HG02840 (cell line): ENCODE measurements at regions not wholly inside any gene's neighbourhood (a gene's known extent, or its start where the extent isn't known, plus 50 kb on each side); places are given as distances from the start of the nearest gene placed in this dataset.

Experiments used
- ATAC-seq: cut with Tn5 transposase; IDR thresholded peaks from one replicate; pipeline ENCODE4 v1.9.1; 2021; ENCODE audit warnings: mild to moderate bottlenecking, moderate library complexity, moderate number of reproducible peaks; ENCODE audit not compliant: unreplicated experiment, low FRiP score

DNA sequence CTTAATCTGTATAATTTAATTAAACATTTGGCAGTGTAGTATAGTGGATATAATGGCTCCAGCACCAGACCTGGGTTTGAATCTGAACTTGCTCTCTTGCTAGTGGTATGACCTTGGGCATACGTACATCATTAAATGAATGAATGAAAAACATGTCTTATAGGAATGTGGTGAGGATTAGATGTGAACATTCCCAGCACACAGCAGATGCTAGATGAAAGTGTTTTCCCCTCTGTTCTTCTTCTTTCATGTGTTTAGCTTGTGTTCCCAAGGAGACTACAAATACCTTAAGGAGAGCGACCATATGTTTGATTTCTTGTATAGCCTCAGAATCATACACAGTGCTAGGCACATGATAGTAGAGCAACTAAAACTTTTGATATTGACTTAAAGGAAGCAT lies 56.5 kb downstream of the CT47B1 start:
- no peak for ATAC-seq

GRCh38 chrX:120813982-120814381 lies 61.7 kb downstream of the CT47B1 start:
- no peak for ATAC-seq

DNA sequence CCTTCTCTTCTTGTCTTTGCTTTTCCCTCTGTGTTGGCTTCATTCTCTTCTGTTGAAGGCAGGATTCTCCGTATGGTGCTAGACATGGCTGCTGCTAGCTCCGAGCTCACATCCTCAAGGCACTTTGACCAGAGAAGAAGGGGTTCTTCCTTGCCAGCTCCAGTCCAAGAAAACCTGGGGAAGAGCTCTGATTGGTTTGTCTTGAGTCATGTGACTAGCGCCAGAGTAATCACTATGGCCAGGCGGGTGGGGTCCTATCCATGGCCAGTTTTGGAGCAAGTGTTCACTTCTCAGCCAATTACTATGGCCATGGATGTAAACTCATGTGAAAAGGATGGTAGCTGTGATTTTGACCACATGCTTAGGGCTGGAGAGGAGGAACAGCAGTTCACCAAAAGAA lies 74.2 kb downstream of the CT47B1 start:
- no peak for ATAC-seq

- no peak for ATAC-seq
Measured at GRCh38 chrX:120797188-120797851, 78.3 kb downstream of the CT47B1 start.

DNA sequence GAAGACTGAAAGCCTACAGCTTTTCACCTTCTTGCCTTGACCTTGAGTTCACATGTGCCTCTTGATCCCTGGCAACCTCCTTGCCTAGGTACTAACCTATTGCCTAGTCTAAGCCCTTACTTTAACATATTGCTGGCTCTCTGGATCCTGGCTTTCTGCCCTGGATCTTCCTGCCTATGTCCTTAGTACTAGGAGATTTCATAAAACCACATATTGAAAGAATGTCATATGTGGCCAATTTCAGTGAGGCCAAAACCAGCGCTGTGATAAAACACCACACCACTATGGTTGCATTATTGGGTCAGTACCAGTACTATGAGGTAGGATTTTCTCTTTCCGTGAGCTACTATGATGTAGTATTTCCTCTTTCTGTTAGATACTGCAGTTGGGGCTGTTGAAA lies 80.4 kb downstream of the CT47B1 start:
- no peak for ATAC-seq

DNA sequence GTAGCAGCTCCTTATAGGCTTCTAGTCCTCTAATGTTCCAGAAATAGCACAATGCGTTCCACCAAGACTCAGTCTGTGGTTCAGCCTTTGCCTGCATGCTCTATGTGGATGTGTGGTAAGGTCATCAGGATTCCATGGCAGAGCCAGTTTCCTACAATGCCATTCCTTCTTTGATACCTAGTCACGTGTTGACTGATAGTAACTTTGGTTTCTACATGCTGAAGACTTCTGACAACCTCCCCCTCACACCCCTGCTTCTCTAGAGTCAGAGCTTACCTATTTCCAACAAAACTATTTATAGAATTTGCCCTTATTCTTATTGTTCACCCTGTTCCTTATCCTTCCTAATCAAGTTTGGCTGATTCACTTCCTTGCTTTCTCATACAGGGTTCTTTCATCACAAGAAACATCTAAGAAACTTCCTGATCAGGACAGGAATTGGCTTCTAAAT lies 81.1 kb downstream of the CT47B1 start:
- ATAC-seq, result no peak

DNA sequence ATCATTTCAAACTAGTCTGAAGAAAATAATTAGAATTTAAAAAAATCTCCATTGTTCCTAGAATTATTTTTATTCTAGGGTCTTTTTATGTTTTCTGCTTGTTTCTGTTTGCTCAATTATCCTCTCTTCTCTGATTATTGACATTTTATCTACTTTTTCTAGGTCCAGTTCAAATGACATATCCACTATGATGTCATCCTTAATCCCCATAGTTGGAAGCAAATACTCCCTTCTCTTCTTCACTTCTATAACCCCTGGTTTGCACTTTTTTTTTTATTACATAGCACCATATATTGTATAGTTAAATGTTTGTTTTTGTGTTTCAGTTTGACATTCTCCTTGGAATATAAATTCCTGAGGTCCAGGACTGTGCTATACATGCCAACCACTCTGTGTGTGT lies 82.6 kb downstream of the CT47B1 start:
- no peak for ATAC-seq

DNA sequence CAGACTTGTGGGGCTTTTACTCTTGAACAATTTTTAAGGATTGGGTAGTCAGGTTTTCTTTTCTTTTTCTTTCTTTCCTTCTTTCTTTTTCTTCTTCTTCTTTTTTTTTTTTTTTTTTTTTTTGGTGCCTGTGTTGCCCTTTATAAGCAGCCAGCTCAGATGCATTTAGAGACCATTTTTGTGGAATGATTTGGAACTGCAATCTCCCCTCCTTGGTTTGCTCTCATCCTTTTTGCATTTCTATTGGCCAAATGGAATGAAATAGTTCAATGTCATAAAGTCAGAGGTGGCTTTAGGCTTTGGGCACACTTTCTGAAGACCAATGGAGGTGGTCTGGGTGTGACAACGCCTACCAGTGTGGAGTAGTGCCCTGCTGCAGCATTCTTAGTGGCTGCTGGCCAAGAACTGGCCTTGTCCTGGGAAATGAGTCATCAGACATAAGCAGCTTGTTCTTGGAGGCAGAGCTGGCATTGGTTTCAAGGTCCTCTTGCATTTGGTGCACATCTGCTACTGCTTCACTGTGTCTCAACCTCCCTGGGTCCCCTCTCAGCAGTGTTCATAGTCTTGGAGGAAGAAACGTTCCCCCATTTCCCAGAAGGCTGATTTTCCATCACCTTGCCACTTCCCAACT lies 84.5 kb downstream of the CT47B1 start:
- no peak for ATAC-seq

DNA sequence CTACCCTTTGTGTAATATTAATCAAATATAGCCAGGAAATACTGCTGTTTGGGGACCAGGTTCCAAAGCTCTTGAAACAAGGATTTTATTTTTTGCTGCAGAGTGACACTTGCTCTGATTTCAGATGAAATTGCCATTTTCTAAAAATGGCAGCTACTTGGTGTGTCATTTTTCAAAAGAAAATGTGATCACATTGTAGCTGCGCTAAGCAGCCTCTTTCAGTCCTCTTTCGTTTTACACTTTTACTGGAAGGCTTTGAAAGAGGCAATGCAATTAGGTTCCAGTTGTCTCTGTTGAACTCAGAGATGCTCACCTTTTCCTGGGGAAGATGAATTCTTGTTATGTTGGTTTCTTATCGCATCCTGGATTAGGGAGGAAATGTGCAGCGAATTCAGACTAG lies 85.1 kb downstream of the CT47B1 start:
- no peak for ATAC-seq

DNA sequence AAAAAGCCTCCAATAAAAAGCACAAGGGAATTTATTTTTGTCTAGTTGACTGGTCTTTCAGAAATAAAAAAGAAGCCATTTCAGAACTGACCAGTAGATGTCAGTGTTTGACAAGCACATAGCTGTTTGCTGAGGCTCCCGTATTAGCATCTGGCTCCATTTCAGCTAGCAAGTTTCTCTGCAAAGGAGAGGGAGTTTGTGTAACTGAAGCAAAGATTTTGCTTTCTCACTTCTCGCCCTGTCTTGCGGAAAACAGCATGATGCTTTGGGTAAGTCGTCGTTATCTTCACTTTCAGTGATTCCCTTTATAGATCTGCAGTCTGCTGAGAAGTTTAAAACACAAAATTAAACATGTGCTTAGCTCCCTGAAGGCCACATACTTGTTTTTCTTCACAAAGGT lies 85.5 kb downstream of the CT47B1 start:
- peak; percentile 59 for ATAC-seq

DNA sequence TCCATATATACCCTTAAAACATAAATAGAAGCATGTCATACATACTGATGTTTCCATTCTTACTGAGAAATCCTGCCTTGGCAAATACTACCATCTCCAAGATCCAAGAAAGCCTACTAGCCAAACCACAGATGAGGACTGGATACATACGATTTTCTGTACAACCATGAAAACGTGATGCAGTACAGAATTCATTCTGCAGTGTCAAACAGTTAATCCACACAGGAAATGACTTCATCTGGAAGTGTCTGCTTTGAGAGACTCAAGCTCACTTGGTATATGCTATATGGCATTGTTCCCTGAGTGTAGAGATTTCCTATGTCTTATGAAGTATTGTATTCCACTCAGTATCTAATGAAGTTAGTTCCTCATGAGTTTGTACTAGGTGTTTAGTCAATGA lies 94.3 kb downstream of the CT47B1 start:
- no peak for ATAC-seq

DNA sequence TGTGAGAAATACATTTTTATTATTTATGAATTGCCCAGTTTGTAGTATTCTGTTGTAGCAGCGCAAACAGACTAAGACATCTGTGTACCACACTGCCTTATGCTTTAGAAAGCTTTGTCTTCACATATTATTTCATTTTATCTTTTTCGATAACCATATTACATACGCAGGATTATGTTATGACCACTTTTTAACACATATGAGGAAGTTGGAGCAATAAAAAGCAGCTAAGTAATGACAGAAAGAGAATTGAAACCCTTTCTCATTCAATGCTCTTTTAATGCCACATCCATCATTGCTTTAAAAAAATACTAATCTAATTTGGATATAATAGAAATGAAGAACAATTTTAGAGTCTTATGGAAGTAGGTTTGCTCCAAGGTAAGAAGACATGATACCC lies 99.7 kb downstream of the CT47B1 start:
- ATAC-seq, result no peak

GRCh38 chrX:120774606-120775005 lies 101.1 kb downstream of the CT47B1 start:
- ATAC-seq, result no peak

DNA sequence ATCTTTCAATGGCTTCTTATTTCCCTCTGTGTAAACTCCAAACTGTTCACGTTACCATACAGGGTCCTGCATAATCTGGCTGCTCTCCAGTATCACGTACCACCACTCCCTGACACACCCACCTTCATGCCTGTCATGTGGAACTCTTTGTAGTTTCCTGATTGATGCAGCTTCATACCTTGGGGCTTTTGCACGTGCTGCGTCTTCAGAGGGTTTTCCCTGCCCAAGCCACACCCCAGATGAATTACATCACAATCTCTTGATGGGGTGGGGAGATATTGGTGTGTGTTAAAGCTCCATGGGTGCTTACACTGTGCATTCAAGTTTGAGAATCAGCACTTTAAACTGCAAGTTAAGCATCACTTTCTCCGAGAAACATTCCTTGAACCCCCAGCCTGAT lies 101.9 kb downstream of the CT47B1 start:
- ATAC-seq, result no peak

DNA sequence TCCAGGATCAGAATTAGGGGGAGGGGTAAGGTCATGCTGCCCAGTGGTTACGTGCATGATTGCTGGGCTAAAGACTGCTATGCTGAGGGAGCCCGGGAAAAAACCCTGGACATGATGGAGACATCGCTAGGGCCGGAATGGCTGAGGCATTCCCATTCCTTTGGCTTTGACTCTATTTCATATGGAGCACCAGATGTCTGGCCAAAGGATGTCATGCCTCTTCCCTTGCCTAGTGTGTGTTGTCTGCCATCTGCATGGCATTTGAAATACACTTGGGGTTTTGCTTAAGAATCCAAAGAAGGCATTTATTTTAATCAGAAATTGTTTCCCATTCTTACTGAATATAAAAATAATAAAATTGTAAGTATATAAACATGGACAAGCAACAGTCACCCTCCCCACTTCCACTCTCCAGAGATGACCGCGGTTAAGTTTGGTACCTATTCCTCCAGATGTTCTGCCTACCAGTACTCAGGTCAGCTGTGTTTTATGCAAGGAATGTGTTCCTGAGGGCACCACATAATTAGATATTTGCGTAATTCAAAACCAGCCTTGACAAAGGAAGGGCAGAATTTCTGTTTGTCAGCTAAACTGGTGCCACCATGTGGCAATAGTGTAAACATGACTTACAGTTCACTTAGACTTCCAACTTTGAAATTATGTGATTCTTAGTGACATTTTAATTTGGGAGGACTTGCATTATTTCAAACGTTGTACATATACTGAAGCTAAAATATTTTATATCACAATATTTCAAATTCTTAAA lies 105.9 kb downstream of the CT47B1 start:
- ATAC-seq, result no peak

- no peak for ATAC-seq
Measured at GRCh38 chrX:120768681-120769080, 107.0 kb downstream of the CT47B1 start.

DNA sequence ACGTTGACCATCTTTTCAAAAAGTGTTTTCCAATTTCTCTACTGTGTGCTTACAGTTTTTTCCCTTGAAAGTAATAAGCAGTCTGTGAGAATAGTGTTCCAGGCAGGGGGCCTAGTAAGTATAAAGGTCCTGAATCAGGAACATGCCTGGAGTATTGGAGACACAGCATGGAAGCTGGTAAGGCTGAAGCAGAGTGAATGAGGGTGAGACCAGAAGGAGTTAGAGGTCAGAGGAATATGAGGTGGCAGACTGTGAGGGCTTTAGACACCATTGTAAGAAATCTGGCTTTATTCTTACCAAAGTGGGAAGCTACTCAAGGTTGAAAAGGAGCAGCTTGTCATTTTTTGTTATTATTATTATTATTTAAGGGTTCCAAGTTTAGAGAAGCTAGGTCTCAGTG lies 107.4 kb downstream of the CT47B1 start:
- ATAC-seq, result no peak

DNA sequence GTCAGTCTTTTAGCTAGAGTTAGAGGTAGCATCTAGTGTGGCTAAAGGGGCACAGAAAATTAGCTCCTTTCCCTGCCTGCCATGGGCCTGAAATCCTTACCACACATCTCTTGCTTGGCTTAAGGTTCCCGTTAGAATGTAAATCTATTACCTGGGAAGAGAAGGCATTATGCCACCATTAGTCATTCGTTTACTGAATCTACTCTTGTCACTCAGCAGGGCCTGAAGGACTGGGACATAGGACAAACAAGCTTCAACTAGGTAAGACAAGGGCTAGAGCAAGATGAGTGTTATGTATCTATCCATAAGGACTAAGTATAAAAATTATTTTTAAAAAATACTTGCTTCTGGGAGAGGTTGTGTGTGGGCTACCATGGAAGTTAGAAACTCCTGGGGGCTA lies 112.4 kb downstream of the CT47B1 start:
- ATAC-seq, result no peak

GRCh38 chrX:120761810-120762209 lies 113.9 kb downstream of the CT47B1 start:
- no peak for ATAC-seq

DNA sequence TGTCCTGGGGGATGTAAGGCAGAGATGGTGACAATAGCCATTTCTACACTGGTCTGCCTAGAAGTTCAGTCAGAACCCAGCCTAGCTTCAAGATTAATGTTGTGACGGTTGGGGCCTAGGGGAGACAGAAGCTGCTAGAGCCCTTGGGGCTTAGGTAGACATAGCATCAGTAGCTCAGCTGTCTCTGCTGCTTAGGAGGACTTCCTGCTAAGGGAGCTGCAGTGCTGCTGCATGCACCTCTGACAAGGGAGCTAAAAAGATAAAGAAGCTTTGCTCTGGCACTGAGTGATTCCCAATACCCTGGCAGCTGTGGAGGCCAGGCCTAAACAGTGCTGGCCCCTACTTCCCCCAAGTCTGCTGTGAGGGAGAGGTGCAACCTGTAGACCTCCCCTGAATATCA lies 116.0 kb downstream of the CT47B1 start:
- no peak for ATAC-seq

DNA sequence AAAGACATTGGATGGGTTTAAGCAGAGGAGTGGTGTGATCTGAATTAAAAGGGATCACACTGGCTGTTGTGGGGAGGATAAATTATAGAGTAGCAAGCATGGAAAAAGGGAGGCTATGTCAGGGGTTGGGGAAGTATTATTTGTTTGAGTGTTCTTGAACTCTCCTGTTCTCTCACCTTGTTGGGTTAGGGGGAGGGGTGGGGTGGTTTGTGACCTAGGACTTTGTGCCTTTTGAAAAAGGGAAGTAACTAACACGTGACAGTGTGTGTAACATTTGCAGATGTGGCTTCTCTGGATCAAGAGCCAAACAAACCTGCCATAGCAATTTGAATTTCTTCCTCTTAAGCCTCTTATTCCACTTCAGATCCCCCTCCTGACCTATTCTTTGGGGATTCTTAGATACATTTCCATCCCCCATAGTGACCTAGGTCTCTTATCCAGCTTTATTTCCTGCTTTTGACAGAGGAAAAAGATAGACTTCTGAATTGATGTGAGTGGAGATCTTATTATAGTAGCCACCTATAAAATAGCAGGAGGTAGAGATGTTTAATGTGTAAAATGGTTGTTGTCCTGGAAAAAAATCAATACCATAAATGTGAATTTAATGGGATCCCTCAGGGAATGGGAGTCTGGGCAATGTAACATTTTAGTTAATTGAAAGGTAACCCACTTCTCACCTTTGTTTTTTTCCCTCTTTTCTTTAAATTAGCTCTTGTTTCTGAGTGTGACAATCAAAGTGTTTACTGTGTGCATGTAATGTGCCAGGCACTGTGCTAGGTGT lies 120.4 kb downstream of the CT47B1 start:
- ATAC-seq, result peak; percentile 60
